HG03432 (cell line): ENCODE measurements at regions not wholly inside any gene's neighbourhood (a gene's known extent, or its start where the extent isn't known, plus 50 kb on each side); places are given as distances from the start of the nearest gene placed in this dataset.
A peak's percentile ranks its signal among the peaks of the same experiment; 100 is the strongest.

Source experiments
- ATAC-seq: cut with Tn5 transposase; IDR thresholded peaks from one replicate; pipeline ENCODE4 v1.9.1; 2021; ENCODE audit warnings: mild to moderate bottlenecking, moderate library complexity; ENCODE audit not compliant: unreplicated experiment

- no peak for ATAC-seq
Measured at GRCh38 chrX:39891781-39892180, 206.0 kb downstream of the BCOR start.

DNA sequence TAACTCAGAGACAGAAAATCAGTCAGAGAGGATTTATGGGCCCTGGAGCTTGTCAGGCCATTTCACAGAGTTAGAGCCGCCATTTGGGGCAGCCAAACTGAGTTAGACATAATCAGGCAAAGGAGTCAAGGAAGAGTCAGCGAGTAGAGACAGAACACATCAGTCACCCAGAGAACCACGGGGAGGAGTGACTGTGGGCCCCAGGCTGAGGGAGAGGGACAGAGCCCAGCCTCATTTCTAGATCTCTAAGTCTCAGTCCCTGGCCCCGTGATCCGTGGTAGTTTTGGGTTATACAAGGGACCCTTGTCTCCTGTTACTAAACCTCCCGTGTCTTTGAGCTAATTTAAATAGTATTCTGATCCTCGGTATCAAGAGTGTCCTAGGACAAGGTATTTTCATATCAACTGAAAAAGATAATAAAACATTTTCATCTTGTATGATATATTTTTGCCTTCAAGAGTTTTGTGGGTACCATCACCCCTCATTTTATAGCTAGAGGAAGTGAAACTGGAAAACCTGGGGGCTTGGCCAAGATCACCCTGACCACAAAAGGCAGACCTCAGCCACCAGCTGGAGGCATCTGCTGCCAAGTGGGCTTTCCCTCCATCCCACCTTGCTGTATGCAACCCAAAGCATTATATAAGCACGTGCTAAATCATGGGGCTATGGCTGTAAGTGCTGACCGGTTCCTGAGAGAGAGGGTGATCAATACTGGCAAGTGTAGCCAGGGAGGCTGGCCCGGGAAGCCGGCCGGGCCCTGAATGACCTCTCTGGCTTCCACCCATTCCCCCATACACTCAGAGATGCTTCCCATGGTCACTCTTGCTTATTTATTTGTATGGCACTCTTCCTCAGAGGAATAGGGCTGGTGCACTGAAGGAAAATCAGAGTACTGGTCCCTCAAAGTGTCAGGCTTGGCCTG lies 204.1 kb downstream of the BCOR start:
- peak; percentile 45 for ATAC-seq

- ATAC-seq, result no peak
Measured at GRCh38 chrX:39894683-39895082, 203.1 kb downstream of the BCOR start.

- no peak for ATAC-seq
Measured at GRCh38 chrX:39895218-39896110, 202.3 kb downstream of the BCOR start.

DNA sequence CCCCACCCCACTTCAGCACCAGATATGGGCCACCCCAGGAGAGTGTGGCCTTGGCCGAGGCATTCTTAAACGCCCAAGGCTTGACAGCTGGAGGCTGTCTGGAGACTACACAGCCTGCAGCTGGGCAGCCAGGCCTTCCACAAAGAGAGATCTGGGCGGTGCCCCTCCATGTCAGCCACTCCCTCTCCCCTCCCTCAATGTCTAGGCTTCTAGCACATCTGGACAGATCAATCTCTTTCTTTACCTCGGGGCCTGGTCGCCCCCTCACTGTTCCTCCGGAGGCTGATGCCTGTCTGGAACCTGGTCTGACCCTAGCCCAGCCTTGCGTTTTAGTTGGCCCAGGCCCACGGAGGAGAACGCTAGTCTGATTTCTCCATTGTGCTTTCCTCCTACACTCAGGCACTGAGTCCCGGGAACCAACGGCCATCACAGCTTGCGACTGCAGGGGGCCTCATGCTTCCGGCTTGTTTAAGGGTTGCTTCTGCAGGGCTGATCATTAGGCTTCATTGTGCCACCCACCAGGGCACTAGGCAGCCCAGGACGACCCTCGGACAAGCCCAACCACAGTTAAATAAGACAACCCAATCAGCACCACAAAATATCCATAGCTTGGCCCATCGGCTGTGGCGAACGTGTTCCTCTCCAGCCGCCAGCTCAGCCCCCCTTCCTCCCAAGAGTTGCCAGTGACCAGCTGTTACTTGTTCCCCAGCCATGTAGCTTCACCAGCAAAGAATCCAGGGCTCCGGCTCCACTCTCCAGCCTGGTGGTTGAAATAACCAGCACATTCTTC lies 200.6 kb downstream of the BCOR start:
- no peak for ATAC-seq

GRCh38 chrX:39897741-39898097 lies 200.0 kb downstream of the BCOR start:
- ATAC-seq, result no peak

GRCh38 chrX:39898147-39898546 lies 199.6 kb downstream of the BCOR start:
- no peak for ATAC-seq

DNA sequence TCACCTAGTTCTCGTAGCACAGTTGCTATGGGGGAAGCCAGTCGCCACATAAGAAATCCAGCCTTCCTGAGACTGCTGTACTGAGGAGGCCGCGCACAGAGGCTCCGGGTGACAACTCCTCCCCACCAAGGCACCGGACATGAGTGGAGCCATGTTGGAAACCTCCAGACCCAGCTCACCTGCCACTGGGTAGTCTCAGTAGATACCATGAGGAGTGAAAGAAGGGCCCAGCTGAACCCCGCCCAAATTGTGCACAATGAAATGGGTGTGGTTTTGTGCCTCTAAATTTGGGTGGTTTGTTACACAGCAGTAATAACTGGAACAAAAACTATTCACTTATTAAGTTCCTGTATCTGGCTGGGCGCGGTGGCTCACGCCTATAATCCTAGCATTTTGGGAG lies 198.7 kb downstream of the BCOR start:
- ATAC-seq, result no peak

DNA sequence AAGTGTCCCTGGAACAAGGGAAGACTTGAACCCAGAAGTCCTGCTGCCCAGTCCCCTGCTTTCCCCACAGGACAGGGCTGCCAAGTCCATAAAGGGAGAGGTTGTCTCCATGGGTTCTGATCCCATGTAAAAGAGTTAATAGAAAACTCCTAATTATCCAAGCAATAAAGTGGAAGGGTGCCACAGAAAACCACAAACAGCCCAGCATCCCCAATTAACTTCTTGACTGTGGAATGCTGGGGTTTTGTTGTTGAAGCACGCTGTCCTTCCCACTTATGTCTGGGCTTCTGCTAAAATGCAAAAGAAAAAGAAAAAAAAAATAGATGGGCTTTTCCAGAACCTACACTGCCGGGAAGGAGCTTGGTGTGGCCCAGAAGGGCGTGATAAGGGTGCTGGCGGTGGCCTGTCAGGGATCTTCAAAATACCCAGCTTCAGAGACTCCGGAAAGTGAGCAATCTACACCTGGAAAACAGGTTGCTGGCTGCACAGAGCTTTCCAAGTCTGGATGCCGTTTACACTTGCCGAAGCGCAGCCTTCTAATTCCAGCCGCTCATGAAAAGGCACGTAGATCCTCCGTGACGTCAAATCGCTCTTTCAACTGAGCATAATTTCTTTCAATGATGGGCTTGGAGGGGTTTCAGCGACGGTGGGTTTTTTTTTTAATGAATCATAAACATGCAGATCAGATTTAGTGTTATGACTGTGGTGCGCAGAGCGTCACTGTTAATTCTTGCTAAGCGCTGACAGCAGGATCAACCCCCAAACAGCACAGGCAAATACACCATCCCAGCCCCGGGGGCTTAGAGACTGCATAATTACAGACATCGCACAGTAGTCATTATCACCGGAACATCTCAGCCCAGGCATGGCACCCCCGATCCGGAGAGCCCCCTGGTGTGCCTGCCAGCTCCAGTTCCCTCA lies 197.6 kb downstream of the BCOR start:
- no peak for ATAC-seq

- ATAC-seq, result no peak
Measured at GRCh38 chrX:39900777-39901170, 197.0 kb downstream of the BCOR start.

DNA sequence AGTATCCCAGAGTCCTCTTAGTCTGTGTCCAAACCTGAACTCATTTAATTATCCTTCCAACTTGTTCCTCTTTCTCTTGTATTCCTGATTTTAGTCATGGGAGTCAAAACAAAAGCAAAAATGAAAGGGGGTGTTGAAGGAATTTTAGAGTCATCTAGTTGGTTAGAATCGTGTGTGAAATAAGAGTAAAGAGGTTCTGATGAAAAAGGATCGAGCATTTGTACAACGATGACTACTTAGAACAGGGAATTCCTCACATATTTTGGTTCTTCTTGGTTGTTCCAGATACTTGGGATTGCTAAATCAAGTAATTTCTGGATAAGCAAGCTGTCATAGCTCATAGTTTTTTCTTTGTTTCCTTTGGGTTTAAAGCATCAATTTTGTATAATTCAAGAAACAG lies 194.4 kb downstream of the BCOR start:
- ATAC-seq, result no peak

DNA sequence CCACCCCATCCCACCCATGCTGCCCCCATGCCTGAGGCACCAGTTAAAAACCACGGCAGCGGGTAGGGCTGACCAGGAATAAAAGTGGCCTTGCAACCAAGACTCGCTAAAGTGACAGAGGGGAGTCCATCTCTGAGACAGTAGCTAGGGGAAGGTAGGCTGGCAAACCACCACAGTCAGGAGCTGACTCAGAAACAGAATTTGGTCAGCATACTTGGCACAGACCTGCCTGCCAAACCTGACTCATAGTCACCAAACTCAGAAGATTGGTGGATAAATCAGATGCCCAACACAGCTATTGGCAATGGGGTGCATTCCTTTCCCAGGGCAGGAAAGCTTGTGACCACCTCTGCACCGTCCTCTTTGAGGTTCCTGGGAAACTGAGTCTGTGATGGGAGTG lies 193.8 kb downstream of the BCOR start:
- no peak for ATAC-seq

GRCh38 chrX:39904816-39905537 lies 192.8 kb downstream of the BCOR start:
- no peak for ATAC-seq

- no peak for ATAC-seq
Measured at GRCh38 chrX:39905538-39905891, 192.2 kb downstream of the BCOR start.

GRCh38 chrX:39905946-39906345 lies 191.8 kb downstream of the BCOR start:
- ATAC-seq, result no peak

- ATAC-seq, result no peak
Measured at GRCh38 chrX:39907964-39908661, 189.6 kb downstream of the BCOR start.

GRCh38 chrX:39909996-39910395 lies 187.8 kb downstream of the BCOR start:
- no peak for ATAC-seq

DNA sequence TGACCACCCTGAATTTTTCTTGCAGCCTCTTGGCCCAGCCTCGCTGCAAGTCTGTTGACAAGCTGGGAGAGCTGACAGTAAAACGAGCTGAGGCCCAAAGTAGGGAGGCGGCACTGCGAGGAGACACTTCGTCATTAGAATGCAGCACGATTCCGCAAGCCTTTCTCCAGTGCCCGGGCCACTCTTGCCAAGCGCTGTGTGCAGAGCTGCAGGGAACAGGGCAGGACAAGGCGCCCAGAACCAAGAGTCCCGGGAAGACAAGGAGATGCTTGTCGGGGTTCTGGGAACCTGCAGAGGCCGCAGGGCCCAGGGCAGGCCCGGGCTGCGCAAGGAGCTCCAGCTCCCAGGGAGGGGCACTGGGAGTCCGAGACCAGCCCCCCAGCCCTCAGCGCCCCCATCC lies 187.1 kb downstream of the BCOR start:
- no peak for ATAC-seq
